HCT116 (cell line): ENCODE measurements at regions not wholly inside any gene's neighbourhood (a gene's known extent, or its start where the extent isn't known, plus 50 kb on each side); places are given as distances from the start of the nearest gene placed in this dataset.

Source experiments
- ATAC-seq: fragments of 200-7000 bp; cut with Tn5 transposase; 2 replicates; pipeline ENCODE4 v1.9.1; 2020; ENCODE audit warnings: mild to moderate bottlenecking, moderate library complexity
- BruUV-seq: library from RNA; stranded (reverse); fragments of 400-500 nt; replicated peaks from 2 replicates; lab custom pipeline; 2021; lab: Mats Ljungman, UMichigan
- CTCF ChIA-PET: fragments of 300-600 bp; sonication (Branson Sonifier 250); formaldehyde crosslinking; loops from one replicate; lab custom pipeline; 2021; ENCODE audit warnings: antibody characterized with exemption; lab: Charles Lee
- POLR2A ChIA-PET: fragments of 300-600, 350-600 bp; sonication (Branson Sonifier 250); formaldehyde crosslinking; loops from one replicate; lab custom pipeline; 2021; ENCODE audit warnings: antibody characterized with exemption; lab: Charles Lee
- RAD21 ChIA-PET, 2 experiments: fragments of 300-600 bp; sonication (Branson Sonifier 250); formaldehyde crosslinking; loops; one replicate each; lab custom pipeline; 2023; ENCODE audit warnings: low total read pairs in 2 of 2; ENCODE audit not compliant: uncharacterized antibody in 2 of 2, unreplicated experiment in 2 of 2, low non-redundant PET in 1 of 2; lab: Charles Lee
- DNase-seq: peaks from one replicate; pipeline ENCODE4 v3.0.0-alpha.2; 2010; ENCODE audit warnings: low read depth, low spot score
- H2AFZ ChIP-seq: fragments of 200-600 bp; shearing (Covaris generic), sonication (generic); 2 replicates; pipeline ENCODE4 v1.6.1; 2017; ENCODE audit warnings: low read depth, mixed run types, mixed read lengths, antibody characterized with exemption, low read length; ENCODE audit not compliant: poor library complexity, severe bottlenecking
- H3K27ac ChIP-seq: 2 replicates; pipeline ENCODE4 v1.5.1; 2012; ENCODE audit warnings: low read depth, low read length
- H3K27me3 ChIP-seq: fragments of 200-600 bp; sonication (generic); 2 replicates; pipeline ENCODE4 v1.6.1; 2016; ENCODE audit warnings: mixed run types, low read length, mixed read lengths; ENCODE audit not compliant: insufficient read depth
- H3K36me3 ChIP-seq, 2 experiments: fragments of 200-500 bp in 1 of 2; fragments of 200-600 bp in 1 of 2; sonication (Bioruptor generic) in 1 of 2; sonication (generic) in 1 of 2; 2 replicates each; pipeline versions ENCODE4 v1.5.1 to v1.6.1; 2014 to 2016; ENCODE audit warnings: low read length in 2 of 2, inconsistent platforms in 1 of 2, mixed read lengths in 1 of 2, mixed run types in 1 of 2; ENCODE audit not compliant: insufficient read depth in 2 of 2, control insufficient read depth in 1 of 2
- H3K4me1 ChIP-seq, 2 experiments: fragments of 200-600 bp in 1 of 2; sonication (generic) in 1 of 2; 2 replicates each; pipeline versions ENCODE4 v1.5.1 to v1.6.1; 2012 to 2017; ENCODE audit warnings: low read length in 2 of 2, inconsistent platforms in 1 of 2, mild to moderate bottlenecking in 1 of 2, mixed read lengths in 1 of 2, mixed run types in 1 of 2, moderate library complexity in 1 of 2; ENCODE audit not compliant: insufficient read depth in 2 of 2, control insufficient read depth in 1 of 2
- H3K4me2 ChIP-seq: fragments of 200-600 bp; sonication (generic); 2 replicates; pipeline ENCODE4 v1.6.1; 2017; ENCODE audit warnings: mixed run types, low read length, mixed read lengths
- H3K4me3 ChIP-seq, 2 experiments: fragments of 200-600 bp in 1 of 2; sonication (generic) in 1 of 2; replicated peaks in 1 of 2; 2 replicates each; pipeline ENCODE4 v1.5.1; 2011 to 2016; ENCODE audit warnings: low read length in 2 of 2, control low read depth in 1 of 2, low read depth in 1 of 2, mild to moderate bottlenecking in 1 of 2, mixed read lengths in 1 of 2, mixed run types in 1 of 2
- H3K79me2 ChIP-seq: fragments of 200-600 bp; sonication (generic); 2 replicates; pipeline ENCODE4 v1.6.1; 2017; ENCODE audit warnings: mild to moderate bottlenecking, mixed run types, low read length, moderate library complexity, mixed read lengths; ENCODE audit not compliant: insufficient read depth
- H3K9ac ChIP-seq: fragments of 200-600 bp; sonication (generic); 2 replicates; pipeline ENCODE4 v1.6.1; 2016; ENCODE audit warnings: low read length, mixed read lengths
- H3K9me2 ChIP-seq: fragments of 200-600 bp; sonication (generic), shearing (Covaris generic); 2 replicates; pipeline ENCODE4 v1.6.1; 2017; ENCODE audit warnings: mixed run types, mild to moderate bottlenecking, moderate library complexity; ENCODE audit not compliant: insufficient read depth
- H3K9me3 ChIP-seq, 2 experiments: fragments of 200-500 bp in 1 of 2; fragments of 200-600 bp in 1 of 2; sonication (Bioruptor generic) in 1 of 2; sonication (generic) in 1 of 2; 2 replicates each; pipeline ENCODE4 v1.6.1; 2014 to 2017; ENCODE audit warnings: low read length in 2 of 2, mixed read lengths in 2 of 2, inconsistent platforms in 1 of 2, low read depth in 1 of 2, mild to moderate bottlenecking in 1 of 2, mixed run types in 1 of 2, moderate library complexity in 1 of 2; ENCODE audit not compliant: control insufficient read depth in 1 of 2, insufficient read depth in 1 of 2
- H4K20me1 ChIP-seq: fragments of 200-600 bp; sonication (generic), shearing (Covaris generic); 2 replicates; pipeline ENCODE4 v1.6.1; 2017; ENCODE audit warnings: mixed run types, mild to moderate bottlenecking, moderate library complexity; ENCODE audit not compliant: insufficient read depth
- ATF3 ChIP-seq: IDR thresholded peaks from 2 replicates; pipeline ENCODE4 v1.6.1; 2012
- CBX3 ChIP-seq: IDR thresholded peaks from 2 replicates; pipeline ENCODE4 v1.6.1; 2012; ENCODE audit warnings: low read depth
- CEBPB ChIP-seq: IDR thresholded peaks from 2 replicates; pipeline ENCODE4 v1.6.1; 2012; ENCODE audit warnings: low read depth
- EGR1 ChIP-seq: IDR thresholded peaks from 2 replicates; pipeline ENCODE4 v1.6.1; 2012; ENCODE audit warnings: low read depth
- EZH2 ChIP-seq: fragments of 200-600 bp; sonication (generic); IDR thresholded peaks from 2 replicates; pipeline ENCODE4 v1.6.1; 2017; ENCODE audit warnings: antibody characterized with exemption, mixed run types
- JUND ChIP-seq: IDR thresholded peaks from 2 replicates; pipeline ENCODE4 v1.6.1; 2012
- POLR2A ChIP-seq: IDR thresholded peaks from 2 replicates; pipeline ENCODE4 v1.7.0; 2011; ENCODE audit warnings: borderline replicate concordance; ENCODE audit not compliant: insufficient read depth, insufficient read length; ENCODE audit errors: extremely low read depth
- POLR2AphosphoS5 ChIP-seq: IDR thresholded peaks from 2 replicates; pipeline ENCODE4 v1.6.1; 2011; ENCODE audit warnings: mild to moderate bottlenecking, low read depth, low read length, moderate library complexity
- SP1 ChIP-seq: IDR thresholded peaks from 2 replicates; pipeline ENCODE4 v1.6.1; 2012; ENCODE audit warnings: low read depth
- intact Hi-C: fragments of 100-400 bp; cut with micrococcal nuclease; formaldehyde crosslinking; loops from 2 replicates; pipeline ENCODE4 v1.10.0; 2022

GRCh38 chr9:23611869-23612268 is 214.2 kb downstream of the ELAVL2 start:
- H2AFZ ChIP-seq = no peak overlapping the region
- POLR2A ChIA-PET = no interaction called here
- intact Hi-C loops = no loop called here
- H3K9me2 ChIP-seq = no peaks in the 10 kb centered on the region
- H3K9me3 ChIP-seq = peaks cover 0 to 10% of the 10 kb centered on the region in 2 experiments; a peak in 2 of 4 replicates
- no peaks in the 10 kb centered on the region for H3K27me3 ChIP-seq
- TF ChIP-seq EGR1 = no peak
- no peak for TF ChIP-seq CBX3
- TF ChIP-seq POLR2A = no peak
- no peaks in the 10 kb centered on the region for H4K20me1 ChIP-seq
- RAD21 ChIA-PET = no interaction called here
- ATAC-seq (no peak), DNase-seq (no peak)
- CTCF ChIA-PET = no interaction called here
- H3K4me1 ChIP-seq = no peaks in the 10 kb centered on the region
- H3K27ac ChIP-seq = no peak overlapping the region
- no peaks in the 10 kb centered on the region for H3K36me3 ChIP-seq
- H3K4me2 ChIP-seq = no peak overlapping the region
- H3K9ac ChIP-seq = no peak overlapping the region
- no TSS peak for BruUV-seq
- H3K79me2 ChIP-seq = no peaks in the 10 kb centered on the region
- H3K4me3 ChIP-seq = no peak overlapping the region

GRCh38 chr9:23615569-23615968 is 210.5 kb downstream of the ELAVL2 start:
- Histone ChIP-seq H3K9me2 (no peaks in the 10 kb centered on the region), H3K79me2 (no peaks in the 10 kb centered on the region), H2AFZ (no peak overlapping the region), H3K9ac (no peak overlapping the region), H3K4me2 (no peak overlapping the region), H3K4me3 (no peak overlapping the region), H3K9me3 (peaks cover 4 to 16% of the 10 kb centered on the region in 2 experiments; a peak in 2 of 4 replicates), H3K27me3 (no peaks in the 10 kb centered on the region), H3K4me1 (no peaks in the 10 kb centered on the region), H3K27ac (no peak overlapping the region), H4K20me1 (no peaks in the 10 kb centered on the region), H3K36me3 (no peaks in the 10 kb centered on the region)
- CTCF ChIA-PET = no interaction called here
- no TSS peak for BruUV-seq
- POLR2A ChIA-PET = no interaction called here
- intact Hi-C loops = no loop called here
- RAD21 ChIA-PET = no interaction called here
- DNase-seq (no peak), ATAC-seq (no peak)
- no peak for TF ChIP-seq SP1
- no peak for TF ChIP-seq EZH2
- no peak for TF ChIP-seq ATF3
- no peak for TF ChIP-seq POLR2AphosphoS5
- no peak for TF ChIP-seq JUND
- TF ChIP-seq CEBPB = no peak
